K562 (cell line): ENCODE measurements at regions not wholly inside any gene's neighbourhood (a gene's known extent, or its start where the extent isn't known, plus 50 kb on each side); places are given as distances from the start of the nearest gene placed in this dataset.

ENCODE experiments used
- ATAC-seq: fragments of 200-7000 bp; cut with Tn5 transposase; 3 replicates; pipeline ENCODE4 v1.9.1; 2020; ENCODE audit warnings: moderate library complexity
- BruUV-seq: library from RNA; stranded (reverse); fragments of 400-500 nt; replicated peaks from 2 replicates; lab custom pipeline; 2021; lab: Mats Ljungman, UMichigan
- CTCF ChIA-PET: fragments of 300-600 bp; formaldehyde crosslinking; extraction: SDS; loops from one replicate; lab custom pipeline; 2021; ENCODE audit warnings: low intra/inter-chr PET ratio; lab: Yijun Ruan, JAX
- POLR2A ChIA-PET: fragments of 300-600, 350-650 bp; sonication (Branson Sonifier 250); formaldehyde crosslinking; extraction: SDS; loops from one replicate; lab custom pipeline; 2021; ENCODE audit warnings: antibody characterized with exemption, inconsistent platforms; lab: Yijun Ruan, JAX
- DNase-seq, 4 experiments: peaks; one replicate each; pipeline versions ENCODE4 v3.0.0 to v3.0.0-alpha.2; 2011 to 2018; ENCODE audit warnings: low spot score in 3 of 4, mixed read lengths in 3 of 4; ENCODE audit errors: extremely low read depth in 1 of 4
- FAIRE-seq: peaks from 2 replicates; lab custom pipeline; 2011; peaks lifted over from hg19 to GRCh38; lab: Jason Lieb, UNC
- H2AFZ ChIP-seq: 2 replicates; pipeline ENCODE4 v1.6.0; 2011; ENCODE audit warnings: low read depth, low read length, control low read depth, inconsistent platforms
- H3K27ac ChIP-seq: fragments of 200-600 bp; 3 replicates; pipeline ENCODE4 v1.8.0; 2011; ENCODE audit warnings: low read depth, mild to moderate bottlenecking, control low read depth, inconsistent platforms, low read length, moderate library complexity, mixed read lengths; ENCODE audit errors: extremely low read depth
- H3K27me3 ChIP-seq, 2 experiments: fragments of 300-600 bp in 1 of 2; 2 replicates in 1 of 2; 3 replicates in 1 of 2; pipeline versions ENCODE4 v1.6.0 to v1.8.0; 2011; ENCODE audit warnings: inconsistent platforms in 2 of 2, low read length in 2 of 2, mild to moderate bottlenecking in 1 of 2, mixed read lengths in 1 of 2, moderate library complexity in 1 of 2; ENCODE audit not compliant: control insufficient read depth in 2 of 2, insufficient read depth in 2 of 2
- H3K36me3 ChIP-seq: fragments of 300-600 bp; 3 replicates; pipeline ENCODE4 v1.8.0; 2011; ENCODE audit warnings: mild to moderate bottlenecking, low read length, inconsistent platforms; ENCODE audit not compliant: control insufficient read depth, insufficient read depth
- H3K4me1 ChIP-seq, 2 experiments: fragments of 200-600 bp in 1 of 2; replicated peaks in 1 of 2; 2 replicates in 1 of 2; 3 replicates in 1 of 2; pipeline versions ENCODE4 v1.5.1 to v1.8.0; 2011; ENCODE audit warnings: inconsistent platforms in 2 of 2, low read length in 2 of 2, mild to moderate bottlenecking in 1 of 2, mixed read lengths in 1 of 2, moderate library complexity in 1 of 2; ENCODE audit not compliant: control insufficient read depth in 2 of 2, insufficient read depth in 2 of 2
- H3K4me2 ChIP-seq: 2 replicates; pipeline ENCODE4 v1.6.1; 2011; ENCODE audit warnings: low read length, control low read depth, inconsistent platforms, mixed read lengths; ENCODE audit not compliant: insufficient read depth
- H3K4me3 ChIP-seq: fragments of 200-600 bp; sonication (generic), shearing (Covaris generic); 2 replicates; pipeline ENCODE4 v1.5.1; 2016; ENCODE audit warnings: control low read depth, inconsistent platforms
- H3K79me2 ChIP-seq: fragments of 200-600 bp; 3 replicates; pipeline ENCODE4 v1.8.0; 2011; ENCODE audit warnings: low read length, inconsistent platforms; ENCODE audit not compliant: control insufficient read depth, insufficient read depth
- H3K9ac ChIP-seq, 2 experiments: 2 replicates each; pipeline versions ENCODE4 v1.6.0 to v1.6.1; 2011; ENCODE audit warnings: low read depth in 2 of 2, low read length in 2 of 2, control low read depth in 1 of 2, inconsistent platforms in 1 of 2, mild to moderate bottlenecking in 1 of 2, mixed read lengths in 1 of 2; ENCODE audit not compliant: insufficient read depth in 1 of 2
- H3K9me1 ChIP-seq: one replicate; pipeline ENCODE4 v1.6.0; 2011; ENCODE audit warnings: inconsistent platforms, mild to moderate bottlenecking, low read length, moderate library complexity; ENCODE audit not compliant: control insufficient read depth, insufficient read depth
- H3K9me3 ChIP-seq: replicated peaks from 2 replicates; pipeline ENCODE4 v1.5.1; 2011; ENCODE audit warnings: low read depth, low read length, inconsistent platforms; ENCODE audit not compliant: control insufficient read depth, insufficient read depth
- H4K20me1 ChIP-seq: replicated peaks from 2 replicates; pipeline ENCODE4 v1.6.1; 2011; ENCODE audit warnings: low read length, inconsistent platforms, mixed read lengths; ENCODE audit not compliant: control insufficient read depth, insufficient read depth
- ARID3B ChIP-seq: fragments of 250-450 bp; sonication (Bioruptor Pico); IDR thresholded peaks from 2 replicates; pipeline ENCODE4 v1.4.0; 2020; ENCODE audit warnings: borderline replicate concordance
- ATF7 ChIP-seq: fragments of 450-650 bp; IDR thresholded peaks from 2 replicates; pipeline ENCODE4 v1.7.1; 2014; ENCODE audit warnings: mild to moderate bottlenecking, moderate library complexity
- CHD4 ChIP-seq: fragments of 200-600 bp; sonication (generic); IDR thresholded peaks from 3 replicates; pipeline ENCODE4 v1.6.1; 2012; ENCODE audit warnings: low read depth, mild to moderate bottlenecking, mixed read lengths, low read length, inconsistent platforms; ENCODE audit not compliant: insufficient read depth, insufficient replicate concordance, poor library complexity, severe bottlenecking
- NONO ChIP-seq, 2 experiments: fragments of 200-400 bp in 1 of 2; fragments of 450-650 bp in 1 of 2; formaldehyde crosslinking in 1 of 2; IDR thresholded peaks; 2 replicates each; pipeline ENCODE4 v1.6.1; 2017; ENCODE audit warnings: low read depth in 2 of 2, mild to moderate bottlenecking in 2 of 2, moderate library complexity in 2 of 2, low read length in 1 of 2
- NR2F6 ChIP-seq: fragments of 450-650 bp; formaldehyde crosslinking; IDR thresholded peaks from 2 replicates; pipeline ENCODE4 v1.4.0; 2020; ENCODE audit warnings: mild to moderate bottlenecking
- PCBP1 ChIP-seq: fragments of 200-400 bp; formaldehyde crosslinking; IDR thresholded peaks from 2 replicates; pipeline ENCODE4 v1.6.1; 2018; ENCODE audit warnings: mild to moderate bottlenecking, low read depth, low read length; ENCODE audit not compliant: poor library complexity, severe bottlenecking
- TRIM24 ChIP-seq, 2 experiments: fragments of 450-650 bp; IDR thresholded peaks; 2 replicates each; pipeline ENCODE4 v1.6.1; 2016
- ZNF384 ChIP-seq: IDR thresholded peaks from 2 replicates; pipeline ENCODE4 v1.6.1; 2012; ENCODE audit warnings: low read depth, low read length, improper control_type of control experiment
- ZNF696 ChIP-seq: fragments of 250-450 bp; sonication (Bioruptor Pico); conservative IDR thresholded peaks from 2 replicates; pipeline ENCODE4 v1.4.0; 2020; ENCODE audit warnings: mild to moderate bottlenecking, moderate library complexity
- ZNF75A ChIP-seq: fragments of 450-650 bp; formaldehyde crosslinking; IDR thresholded peaks from 2 replicates; pipeline ENCODE4 v1.4.0; 2020; ENCODE audit warnings: mild to moderate bottlenecking
- WGBS: fragments of 100-300 bp; shearing (Covaris generic); methylation state at CpG from one replicate; pipeline ENCODE4 v1.1.6; 2016; ENCODE audit warnings: low coverage, mixed read lengths; ENCODE audit not compliant: insufficient coverage; ENCODE audit errors: missing lambda C conversion rate; 5-methylcytosine and 5-hydroxymethylcytosine counted together
- in situ Hi-C: fragments of 300-500 bp; cut with MboI; formaldehyde crosslinking; loops from 4 replicates; pipeline ENCODE4 v1.15.0; 2018; ENCODE audit warnings: inconsistent platforms, mixed read lengths
- intact Hi-C: fragments of 100-400 bp; cut with micrococcal nuclease; formaldehyde crosslinking; loops from 2 replicates; pipeline ENCODE4 v1.14.2; 2022

GRCh38 chr13:86510792-86511191 lies 711.6 kb upstream of the SLITRK6 start:
- no peaks in the 10 kb centered on the region for H3K27me3 ChIP-seq
- no peak overlapping the region for H2AFZ ChIP-seq
- FAIRE-seq (no peak), DNase-seq (no peak), ATAC-seq (no peak)
- H3K36me3 ChIP-seq, result no peaks in the 10 kb centered on the region
- no peak overlapping the region for H3K4me2 ChIP-seq
- in situ Hi-C loops, result no loop called here
- H3K4me3 ChIP-seq, result no peak overlapping the region
- H3K9me1 ChIP-seq, result no peaks in the 10 kb centered on the region
- no peaks in the 10 kb centered on the region for H4K20me1 ChIP-seq
- no peaks in the 10 kb centered on the region for H3K9me3 ChIP-seq
- CTCF ChIA-PET, result no interaction called here
- POLR2A ChIA-PET, result no interaction called here
- intact Hi-C loops, result no loop called here
- no peaks in the 10 kb centered on the region for H3K79me2 ChIP-seq
- WGBS, result 0% methylated on average over 2 of the region's 2 CpGs
- no TSS peak for BruUV-seq
- no peak overlapping the region for H3K27ac ChIP-seq
- no peak overlapping the region for H3K9ac ChIP-seq
- no peaks in the 10 kb centered on the region for H3K4me1 ChIP-seq
- TF ChIP-seq ZNF696 (CRISPR knock-in tag) (no peak), CHD4 (no peak), ZNF384 (no peak), NONO (IDR thresholded peaks at IDR 0.05; ENCODE audit: low read depth in 2 of 2, low read length in 1 of 2) (no peak), ZNF75A (CRISPR knock-in tag) (no peak), PCBP1 (no peak), ARID3B (no peak), TRIM24 (IDR thresholded peaks at IDR 0.05) (no peak), ATF7 (no peak), NR2F6 (no peak)
